ENCODE measurements at regions not wholly inside any gene's neighbourhood (a gene's known extent, or its start where the extent isn't known, plus 50 kb on each side); places are given as distances from the start of the nearest gene placed in this dataset.

- TF ChIP-seq CTCF (IDR thresholded peaks at IDR 0.05; ENCODE audit: insufficient read depth, low read depth, low read length) = no peak
- no peak for TF ChIP-seq EZH2 (IDR thresholded peaks at IDR 0.05; ENCODE audit: insufficient read depth, low read length)
Observed at GRCh38 chr18:55787536-55788073, 199.6 kb upstream of the TCF4 start.
